HEK293T (cell line): ENCODE measurements at regions not wholly inside any gene's neighbourhood (a gene's known extent, or its start where the extent isn't known, plus 50 kb on each side); places are given as distances from the start of the nearest gene placed in this dataset.

Source experiments
- BHLHE40 ChIP-seq: fragments of 450-650 bp; IDR thresholded peaks from 2 replicates; pipeline ENCODE4 v1.6.1; 2016; ENCODE audit warnings: mild to moderate bottlenecking, moderate library complexity, borderline replicate concordance
- CTBP1 ChIP-seq: fragments of 450-650 bp; IDR thresholded peaks from 2 replicates; pipeline ENCODE4 v1.6.1; 2016; ENCODE audit warnings: borderline replicate concordance
- ELF4 ChIP-seq: fragments of 450-650 bp; IDR thresholded peaks from 2 replicates; pipeline ENCODE4 v1.6.1; 2017; ENCODE audit warnings: antibody characterized with exemption
- FOXA1 ChIP-seq: fragments of 450-650 bp; IDR thresholded peaks from 2 replicates; pipeline ENCODE4 v1.6.1; 2016; ENCODE audit warnings: mild to moderate bottlenecking
- FOXM1 ChIP-seq: fragments of 450-650 bp; IDR thresholded peaks from 2 replicates; pipeline ENCODE4 v1.6.1; 2017; ENCODE audit warnings: mild to moderate bottlenecking, borderline replicate concordance
- HDGF ChIP-seq: fragments of 450-650 bp; IDR thresholded peaks from 2 replicates; pipeline ENCODE4 v1.6.1; 2017; ENCODE audit warnings: antibody characterized with exemption, borderline replicate concordance
- L3MBTL2 ChIP-seq: fragments of 450-650 bp; conservative IDR thresholded peaks from 2 replicates; pipeline ENCODE4 v1.6.1; 2016; ENCODE audit warnings: mild to moderate bottlenecking
- LEF1 ChIP-seq: fragments of 450-650 bp; IDR thresholded peaks from 2 replicates; pipeline ENCODE4 v1.6.1; 2017; ENCODE audit warnings: mild to moderate bottlenecking, borderline replicate concordance
- PKNOX1 ChIP-seq: fragments of 450-650 bp; IDR thresholded peaks from 2 replicates; pipeline ENCODE4 v1.6.1; 2016
- SP1 ChIP-seq: fragments of 450-650 bp; IDR thresholded peaks from 2 replicates; pipeline ENCODE4 v1.6.1; 2017
- SUZ12 ChIP-seq: fragments of 450-650 bp; IDR thresholded peaks from 2 replicates; pipeline ENCODE4 v1.6.1; 2016; ENCODE audit warnings: mild to moderate bottlenecking
- TARDBP ChIP-seq: fragments of 450-650 bp; IDR thresholded peaks from 2 replicates; pipeline ENCODE4 v1.6.1; 2016

GRCh38 chr1:42056460-42056859 is 96.8 kb upstream of the GUCA2B start:
- TF ChIP-seq ELF4 (no peak), SUZ12 (no peak), TARDBP (no peak), L3MBTL2 (no peak), PKNOX1 (no peak), SP1 (no peak), BHLHE40 (no peak), FOXA1 (no peak), HDGF (no peak), LEF1 (no peak), CTBP1 (no peak), FOXM1 (no peak)
